Vagina (tissue), 2 donors: ENCODE measurements at regions not wholly inside any gene's neighbourhood (a gene's known extent, or its start where the extent isn't known, plus 50 kb on each side); places are given as distances from the start of the nearest gene placed in this dataset.

Source experiments
- DNase-seq, 2 donors: peaks; one replicate each; pipeline ENCODE4 v3.0.0-alpha.2; 2017; ENCODE audit errors: extremely low spot score in 2 of 2
- H3K27ac ChIP-seq: fragments of 200-600 bp; sonication (generic); one replicate; pipeline ENCODE4 v1.5.1; 2019
- H3K27me3 ChIP-seq: fragments of 200-600 bp; sonication (generic); one replicate; pipeline ENCODE4 v1.5.1; 2019
- H3K36me3 ChIP-seq, 2 donors: fragments of 200-600 bp; sonication (generic); one replicate each; pipeline ENCODE4 v1.5.1; 2017 to 2019
- H3K4me1 ChIP-seq: fragments of 200-600 bp; sonication (generic); one replicate; pipeline ENCODE4 v1.5.1; 2019
- H3K4me3 ChIP-seq, 2 donors: fragments of 200-600 bp; sonication (generic); 1 replicate in 1 of 2; 2 replicates in 1 of 2; pipeline ENCODE4 v1.5.1; 2016 to 2019
- H3K9me3 ChIP-seq: fragments of 200-600 bp; sonication (generic); one replicate; pipeline ENCODE4 v1.5.1; 2019
- CTCF ChIP-seq, 3 experiments: fragments of 450-650 bp in 2 of 3; fragments of 200-600 bp in 1 of 3; sonication (generic) in 1 of 3; IDR thresholded peaks; one replicate each; pipeline ENCODE4 v1.5.1; 2017 to 2019; ENCODE audit warnings: antibody characterized with exemption in 3 of 3, mild to moderate bottlenecking in 2 of 3, moderate library complexity in 2 of 3
- POLR2A ChIP-seq, 2 donors: fragments of 450-650 bp; IDR thresholded peaks; one replicate each; pipeline ENCODE4 v1.6.1; 2017; ENCODE audit warnings: antibody characterized with exemption in 2 of 2, mild to moderate bottlenecking in 2 of 2, moderate library complexity in 2 of 2
- POLR2AphosphoS5 ChIP-seq, 2 donors: sonication (generic); formaldehyde crosslinking; IDR thresholded peaks; one replicate each; pipeline ENCODE4 v1.9.0; 2017; ENCODE audit warnings: antibody characterized with exemption in 2 of 2, mild to moderate bottlenecking in 2 of 2, low read depth in 1 of 2; ENCODE audit not compliant: insufficient read depth in 1 of 2
- intact Hi-C: fragments of 100-400 bp; cut with DNase I; formaldehyde crosslinking; loops from one replicate; pipeline ENCODE4 v1.15.1; 2023

- intact Hi-C loops: no loop called here
- no peak overlapping the region for H3K27ac ChIP-seq
Measured at GRCh38 chr7:45358287-45358686, 200.7 kb downstream of the RAMP3 start.

GRCh38 chr7:45359250-45359649 is 201.7 kb downstream of the RAMP3 start:
- DNase-seq: no peak
- Histone ChIP-seq H3K4me3 (no peak overlapping the region), H3K9me3 (no peaks in the 10 kb centered on the region), H3K27me3 (no peaks in the 10 kb centered on the region), H3K4me1 (no peaks in the 10 kb centered on the region), H3K27ac (no peak overlapping the region), H3K36me3 (no peaks in the 10 kb centered on the region)
- no peak for TF ChIP-seq POLR2AphosphoS5 (IDR thresholded peaks at IDR 0.05; ENCODE audit: insufficient read depth in 1 of 2, low read depth in 1 of 2)
- TF ChIP-seq POLR2A (IDR thresholded peaks at IDR 0.05): no peak
- no peak for TF ChIP-seq CTCF (IDR thresholded peaks at IDR 0.05)
- intact Hi-C loops: no loop called here

More at GRCh38 chr7:45358287-45358686, 200.7 kb downstream of the RAMP3 start:
- Histone ChIP-seq H3K36me3 (no peaks in the 10 kb centered on the region), H3K27me3 (no peaks in the 10 kb centered on the region), H3K4me1 (no peaks in the 10 kb centered on the region), H3K4me3 (no peak overlapping the region), H3K9me3 (no peaks in the 10 kb centered on the region)
- no peak for DNase-seq
- no peak for TF ChIP-seq CTCF (IDR thresholded peaks at IDR 0.05)
- no peak for TF ChIP-seq POLR2AphosphoS5 (IDR thresholded peaks at IDR 0.05; ENCODE audit: insufficient read depth in 1 of 2, low read depth in 1 of 2)
- no peak for TF ChIP-seq POLR2A (IDR thresholded peaks at IDR 0.05)

- no peak for TF ChIP-seq POLR2A (IDR thresholded peaks at IDR 0.05)
- no peak for TF ChIP-seq CTCF (IDR thresholded peaks at IDR 0.05)
- no peak for TF ChIP-seq POLR2AphosphoS5 (IDR thresholded peaks at IDR 0.05; ENCODE audit: insufficient read depth in 1 of 2, low read depth in 1 of 2)
- Histone ChIP-seq H3K9me3 (no peaks in the 10 kb centered on the region), H3K4me3 (no peak overlapping the region), H3K4me1 (no peaks in the 10 kb centered on the region), H3K27me3 (no peaks in the 10 kb centered on the region), H3K36me3 (no peaks in the 10 kb centered on the region), H3K27ac (no peak overlapping the region)
- no peak for DNase-seq
- intact Hi-C loops: no loop called here
Measured at GRCh38 chr7:45359776-45360175, 202.2 kb downstream of the RAMP3 start.

GRCh38 chr7:45363669-45364068 is 206.1 kb downstream of the RAMP3 start:
- intact Hi-C loops: no loop called here
- no peaks in the 10 kb centered on the region for H3K4me1 ChIP-seq
- H3K9me3 ChIP-seq: no peaks in the 10 kb centered on the region
- no peak overlapping the region for H3K4me3 ChIP-seq
- H3K27me3 ChIP-seq: no peaks in the 10 kb centered on the region
- no peak for DNase-seq
- no peaks in the 10 kb centered on the region for H3K36me3 ChIP-seq
- no peak overlapping the region for H3K27ac ChIP-seq
- TF ChIP-seq POLR2A (IDR thresholded peaks at IDR 0.05) (no peak), POLR2AphosphoS5 (IDR thresholded peaks at IDR 0.05; ENCODE audit: insufficient read depth in 1 of 2, low read depth in 1 of 2) (no peak), CTCF (IDR thresholded peaks at IDR 0.05) (no peak)

- intact Hi-C loops: no loop called here
- Histone ChIP-seq H3K27me3 (no peaks in the 10 kb centered on the region), H3K27ac (no peak overlapping the region), H3K36me3 (no peaks in the 10 kb centered on the region), H3K9me3 (no peaks in the 10 kb centered on the region), H3K4me3 (no peak overlapping the region), H3K4me1 (no peaks in the 10 kb centered on the region)
- no peak for TF ChIP-seq POLR2A (IDR thresholded peaks at IDR 0.05)
- no peak for TF ChIP-seq CTCF (IDR thresholded peaks at IDR 0.05)
- TF ChIP-seq POLR2AphosphoS5 (IDR thresholded peaks at IDR 0.05; ENCODE audit: insufficient read depth in 1 of 2, low read depth in 1 of 2): no peak
- no peak for DNase-seq
Measured at GRCh38 chr7:45365341-45365740, 207.8 kb downstream of the RAMP3 start.
